ENCODE measurements at regions not wholly inside any gene's neighbourhood (a gene's known extent, or its start where the extent isn't known, plus 50 kb on each side); places are given as distances from the start of the nearest gene placed in this dataset.

DNA sequence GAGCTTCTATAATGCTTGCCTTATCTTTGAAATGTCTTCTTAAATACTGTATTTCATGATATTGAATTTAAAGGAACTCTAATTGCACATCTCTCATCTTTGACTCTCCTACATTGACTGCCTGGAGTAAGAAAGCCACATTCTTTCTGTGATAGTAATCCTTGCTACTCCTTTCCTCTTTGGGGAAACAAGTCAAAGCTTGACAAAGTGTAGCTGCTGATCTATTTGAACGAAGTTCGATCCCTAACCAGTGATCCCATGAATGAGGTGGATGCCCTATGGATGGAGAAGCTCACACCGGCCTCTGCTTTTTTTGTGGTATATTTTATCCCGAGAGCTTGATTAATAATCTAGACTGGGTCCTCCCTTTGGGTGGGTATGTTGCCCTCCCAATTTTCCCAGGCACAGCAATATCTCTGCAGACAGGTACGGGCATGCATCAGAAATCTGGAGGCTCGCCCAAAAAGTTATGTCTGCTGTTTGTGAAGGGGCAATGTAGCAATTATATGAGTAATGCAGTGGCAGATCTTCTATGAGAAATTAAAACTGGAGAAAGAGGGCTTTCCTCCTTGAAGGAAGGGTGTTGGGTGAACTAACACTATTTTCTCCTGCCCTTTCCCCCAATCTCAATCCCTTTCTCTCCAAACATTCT lies 163.0 kb upstream of the FRMD6 start:
- Histone ChIP-seq H3F3A (ENCODE audit: insufficient read depth, low read length, poor library complexity, severe bottlenecking) (no peaks in the 10 kb centered on the region), H3K36me3 (ENCODE audit: insufficient read depth, low read length) (no peaks in the 10 kb centered on the region), H3K9me3 (ENCODE audit: low read length) (no peaks in the 10 kb centered on the region), H4K20me1 (ENCODE audit: insufficient read depth) (no peaks in the 10 kb centered on the region), H2AFZ (ENCODE audit: low read depth, low read length) (no peak overlapping the region), H3K27me3 (ENCODE audit: insufficient read depth, low read depth, low read length) (no peaks in the 10 kb centered on the region), H3K4me2 (ENCODE audit: low read length) (no peak overlapping the region), H3K4me3 (ENCODE audit: low read length) (no peak overlapping the region), H3K9me2 (ENCODE audit: insufficient read depth, low read length) (no peaks in the 10 kb centered on the region), H3K9ac (ENCODE audit: low read length) (no peak overlapping the region), H3K79me2 (replicated peaks; ENCODE audit: insufficient read depth, low read length) (no peaks in the 10 kb centered on the region), H3K27ac (ENCODE audit: low read length) (no peak overlapping the region)
- TF ChIP-seq EZH2 (IDR thresholded peaks at IDR 0.05; ENCODE audit: borderline replicate concordance, insufficient read depth, low read length, poor library complexity, severe bottlenecking) (no peak), RAD21 (conservative IDR thresholded peaks at IDR 0.05) (no peak), MXI1 (conservative IDR thresholded peaks at IDR 0.05; ENCODE audit: poor library complexity, severe bottlenecking) (no peak)

DNA sequence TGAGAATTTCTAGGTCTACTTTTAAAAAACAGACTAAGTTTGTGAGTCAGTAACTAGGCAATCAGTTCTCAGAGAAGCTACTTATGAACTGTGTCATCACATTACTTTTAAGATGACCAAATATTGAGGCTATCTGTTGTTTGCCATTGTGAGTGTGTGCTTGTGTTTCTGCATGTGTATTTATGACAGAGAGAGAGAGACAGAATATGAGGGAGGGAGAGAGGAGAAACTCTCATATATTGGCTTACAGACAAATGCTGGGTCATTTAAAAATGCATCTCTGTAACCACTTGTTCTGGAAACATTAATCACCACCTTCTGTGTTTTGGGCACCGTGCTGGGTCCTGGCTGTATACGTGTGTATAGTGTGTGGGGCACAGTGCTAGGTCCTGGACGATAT lies 161.5 kb upstream of the FRMD6 start:
- Histone ChIP-seq H3K79me2 (replicated peaks; ENCODE audit: insufficient read depth, low read length) (no peaks in the 10 kb centered on the region), H3K4me2 (ENCODE audit: low read length) (no peak overlapping the region), H3K9ac (ENCODE audit: low read length) (no peak overlapping the region), H3K36me3 (ENCODE audit: insufficient read depth, low read length) (no peaks in the 10 kb centered on the region), H2AFZ (ENCODE audit: low read depth, low read length) (no peak overlapping the region), H3K9me3 (ENCODE audit: low read length) (no peaks in the 10 kb centered on the region), H3K4me3 (ENCODE audit: low read length) (no peak overlapping the region), H4K20me1 (ENCODE audit: insufficient read depth) (no peaks in the 10 kb centered on the region), H3K27me3 (ENCODE audit: insufficient read depth, low read depth, low read length) (no peaks in the 10 kb centered on the region), H3K9me2 (ENCODE audit: insufficient read depth, low read length) (no peaks in the 10 kb centered on the region), H3F3A (ENCODE audit: insufficient read depth, low read length, poor library complexity, severe bottlenecking) (no peaks in the 10 kb centered on the region), H3K27ac (ENCODE audit: low read length) (no peak overlapping the region)
- TF ChIP-seq TAF1 (IDR thresholded peaks at IDR 0.05; ENCODE audit: low read depth) (no peak), EP300 (conservative IDR thresholded peaks at IDR 0.05; ENCODE audit: poor library complexity, severe bottlenecking) (no peak), POLR2AphosphoS5 (IDR thresholded peaks at IDR 0.05) (no peak), SMC3 (conservative IDR thresholded peaks at IDR 0.05; ENCODE audit: poor library complexity) (no peak), RAD21 (conservative IDR thresholded peaks at IDR 0.05) (no peak), EZH2 (IDR thresholded peaks at IDR 0.05; ENCODE audit: borderline replicate concordance, insufficient read depth, low read length, poor library complexity, severe bottlenecking) (no peak), MXI1 (conservative IDR thresholded peaks at IDR 0.05; ENCODE audit: poor library complexity, severe bottlenecking) (no peak)
- TF ChIP-seq, protein P1, sequence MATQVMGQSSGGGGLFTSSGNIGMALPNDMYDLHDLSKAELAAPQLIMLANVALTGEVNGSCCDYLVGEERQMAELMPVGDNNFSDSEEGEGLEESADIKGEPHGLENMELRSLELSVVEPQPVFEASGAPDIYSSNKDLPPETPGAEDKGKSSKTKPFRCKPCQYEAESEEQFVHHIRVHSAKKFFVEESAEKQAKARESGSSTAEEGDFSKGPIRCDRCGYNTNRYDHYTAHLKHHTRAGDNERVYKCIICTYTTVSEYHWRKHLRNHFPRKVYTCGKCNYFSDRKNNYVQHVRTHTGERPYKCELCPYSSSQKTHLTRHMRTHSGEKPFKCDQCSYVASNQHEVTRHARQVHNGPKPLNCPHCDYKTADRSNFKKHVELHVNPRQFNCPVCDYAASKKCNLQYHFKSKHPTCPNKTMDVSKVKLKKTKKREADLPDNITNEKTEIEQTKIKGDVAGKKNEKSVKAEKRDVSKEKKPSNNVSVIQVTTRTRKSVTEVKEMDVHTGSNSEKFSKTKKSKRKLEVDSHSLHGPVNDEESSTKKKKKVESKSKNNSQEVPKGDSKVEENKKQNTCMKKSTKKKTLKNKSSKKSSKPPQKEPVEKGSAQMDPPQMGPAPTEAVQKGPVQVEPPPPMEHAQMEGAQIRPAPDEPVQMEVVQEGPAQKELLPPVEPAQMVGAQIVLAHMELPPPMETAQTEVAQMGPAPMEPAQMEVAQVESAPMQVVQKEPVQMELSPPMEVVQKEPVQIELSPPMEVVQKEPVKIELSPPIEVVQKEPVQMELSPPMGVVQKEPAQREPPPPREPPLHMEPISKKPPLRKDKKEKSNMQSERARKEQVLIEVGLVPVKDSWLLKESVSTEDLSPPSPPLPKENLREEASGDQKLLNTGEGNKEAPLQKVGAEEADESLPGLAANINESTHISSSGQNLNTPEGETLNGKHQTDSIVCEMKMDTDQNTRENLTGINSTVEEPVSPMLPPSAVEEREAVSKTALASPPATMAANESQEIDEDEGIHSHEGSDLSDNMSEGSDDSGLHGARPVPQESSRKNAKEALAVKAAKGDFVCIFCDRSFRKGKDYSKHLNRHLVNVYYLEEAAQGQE (IDR thresholded peaks at IDR 0.05; ENCODE audit: borderline replicate concordance) = no peak
- TF ChIP-seq, protein P2, sequence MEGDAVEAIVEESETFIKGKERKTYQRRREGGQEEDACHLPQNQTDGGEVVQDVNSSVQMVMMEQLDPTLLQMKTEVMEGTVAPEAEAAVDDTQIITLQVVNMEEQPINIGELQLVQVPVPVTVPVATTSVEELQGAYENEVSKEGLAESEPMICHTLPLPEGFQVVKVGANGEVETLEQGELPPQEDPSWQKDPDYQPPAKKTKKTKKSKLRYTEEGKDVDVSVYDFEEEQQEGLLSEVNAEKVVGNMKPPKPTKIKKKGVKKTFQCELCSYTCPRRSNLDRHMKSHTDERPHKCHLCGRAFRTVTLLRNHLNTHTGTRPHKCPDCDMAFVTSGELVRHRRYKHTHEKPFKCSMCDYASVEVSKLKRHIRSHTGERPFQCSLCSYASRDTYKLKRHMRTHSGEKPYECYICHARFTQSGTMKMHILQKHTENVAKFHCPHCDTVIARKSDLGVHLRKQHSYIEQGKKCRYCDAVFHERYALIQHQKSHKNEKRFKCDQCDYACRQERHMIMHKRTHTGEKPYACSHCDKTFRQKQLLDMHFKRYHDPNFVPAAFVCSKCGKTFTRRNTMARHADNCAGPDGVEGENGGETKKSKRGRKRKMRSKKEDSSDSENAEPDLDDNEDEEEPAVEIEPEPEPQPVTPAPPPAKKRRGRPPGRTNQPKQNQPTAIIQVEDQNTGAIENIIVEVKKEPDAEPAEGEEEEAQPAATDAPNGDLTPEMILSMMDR (IDR thresholded peaks at IDR 0.05; ENCODE audit: poor library complexity, severe bottlenecking) = no peak
